GM12891 (cell line): ENCODE measurements at regions not wholly inside any gene's neighbourhood (a gene's known extent, or its start where the extent isn't known, plus 50 kb on each side); places are given as distances from the start of the nearest gene placed in this dataset.

Experiments
- DNase-seq: peaks from one replicate; pipeline ENCODE4 v3.0.0; 2011; ENCODE audit warnings: low spot score; ENCODE audit not compliant: insufficient read length
- FAIRE-seq: peaks from 2 replicates; lab custom pipeline; 2011; peaks lifted over from hg19 to GRCh38; lab: Jason Lieb, UNC
- PAX5 ChIP-seq: IDR thresholded peaks from 2 replicates; pipeline ENCODE4 v1.6.1; 2011; ENCODE audit warnings: low read length, moderate library complexity, mild to moderate bottlenecking; ENCODE audit not compliant: insufficient read depth, severe bottlenecking
- POLR2A ChIP-seq: IDR thresholded peaks from 2 replicates; pipeline ENCODE4 v1.6.1; 2011; ENCODE audit warnings: low read depth, low read length, control low read depth
- POLR2AphosphoS5 ChIP-seq: IDR thresholded peaks from 2 replicates; pipeline ENCODE4 v1.6.1; 2011; ENCODE audit warnings: low read depth, low read length, control low read depth
- POU2F2 ChIP-seq: IDR thresholded peaks from 2 replicates; pipeline ENCODE4 v1.6.1; 2011; ENCODE audit warnings: low read depth, mild to moderate bottlenecking, control low read depth, low read length, moderate library complexity
- SPI1 ChIP-seq: IDR thresholded peaks from 2 replicates; pipeline ENCODE4 v1.6.1; 2011; ENCODE audit warnings: low read depth, low read length, control low read depth
- TAF1 ChIP-seq: IDR thresholded peaks from 2 replicates; pipeline ENCODE4 v1.6.1; 2011; ENCODE audit warnings: low read depth, low read length, control low read depth

DNA sequence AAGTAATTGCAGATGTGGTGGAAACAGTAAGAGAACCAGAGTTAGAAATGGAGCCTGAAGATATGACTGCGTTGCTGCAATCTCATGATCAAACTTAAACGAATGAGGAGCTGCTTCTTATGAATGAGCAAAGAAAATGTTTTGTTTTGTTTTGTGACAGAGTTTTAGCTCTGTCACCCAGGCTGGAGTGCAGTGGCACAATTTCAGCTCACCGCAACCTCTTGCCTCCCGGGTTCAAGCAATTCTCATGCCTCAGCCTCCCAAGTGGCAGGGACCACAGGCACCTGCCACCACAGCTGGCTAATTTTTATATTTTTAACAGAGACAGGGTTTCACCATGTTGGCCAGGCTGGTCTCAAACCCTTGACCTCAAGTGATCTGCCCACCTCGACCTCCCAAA is 53.3 kb upstream of the NFASC start:
- DNase-seq = no peak
- FAIRE-seq = no peak
- TF ChIP-seq POLR2AphosphoS5 (no peak), PAX5 (no peak), SPI1 (no peak), TAF1 (no peak), POU2F2 (no peak), POLR2A (no peak)

DNA sequence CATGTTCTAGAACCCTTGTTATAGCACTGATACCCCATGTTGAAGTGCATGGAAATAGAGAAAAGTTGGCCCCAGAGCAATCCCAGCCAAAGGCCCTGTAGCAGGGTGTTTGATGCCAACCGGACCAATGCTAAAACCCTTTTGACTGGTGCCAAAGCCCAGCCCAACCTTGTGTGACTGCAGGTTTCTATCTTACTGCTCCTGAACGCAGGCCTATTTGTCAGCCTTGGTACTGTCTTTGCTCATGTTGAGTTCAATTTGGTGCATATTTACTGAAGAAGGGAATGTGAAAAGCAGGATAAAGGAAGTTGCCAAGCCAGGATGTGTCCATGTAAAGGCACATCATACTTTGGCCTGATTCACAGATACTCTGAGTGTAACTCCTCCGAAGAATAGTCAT is 51.7 kb upstream of the NFASC start:
- TF ChIP-seq POLR2AphosphoS5 (no peak), TAF1 (no peak), PAX5 (no peak), POU2F2 (no peak), POLR2A (no peak), SPI1 (no peak)
- no peak for FAIRE-seq
- DNase-seq = no peak

DNA sequence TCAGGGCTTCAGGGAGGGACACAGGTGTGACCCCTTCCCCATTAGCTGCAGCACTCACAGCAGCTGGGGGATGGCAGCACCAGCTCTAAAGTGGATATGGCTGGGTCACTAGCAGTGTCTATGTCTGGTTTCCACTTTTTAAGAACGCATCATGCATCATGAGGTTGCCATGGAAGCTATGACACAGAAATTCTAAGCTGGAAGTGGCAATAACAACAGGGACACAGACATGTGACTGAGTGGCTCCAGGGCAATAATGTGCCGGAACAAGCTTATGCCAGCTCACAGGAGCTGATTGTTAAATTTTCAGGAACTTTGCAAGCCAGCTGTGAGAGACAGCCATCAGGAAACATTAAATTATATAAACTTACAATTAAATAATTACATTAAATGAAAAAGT is 51.2 kb upstream of the NFASC start:
- FAIRE-seq = no peak
- DNase-seq = no peak
- TF ChIP-seq POLR2A (no peak), SPI1 (no peak), TAF1 (no peak), PAX5 (no peak), POLR2AphosphoS5 (no peak), POU2F2 (no peak)
